Activated CD8-positive, alpha-beta T cell treated with anti-CD3 and anti-CD28 coated beads for 36 hours (primary cell): ENCODE measurements at regions not wholly inside any gene's neighbourhood (a gene's known extent, or its start where the extent isn't known, plus 50 kb on each side); places are given as distances from the start of the nearest gene placed in this dataset.

Source experiments
- ATAC-seq: fragments of 200-7000 bp; cut with Tn5 transposase; one replicate; pipeline ENCODE4 v1.10.0; 2021; ENCODE audit warnings: mild to moderate bottlenecking, moderate library complexity
- CTCF ChIA-PET: fragments of 350-600 bp; sonication (Branson Sonifier 250); formaldehyde crosslinking; loops from one replicate; lab custom pipeline; 2021; ENCODE audit warnings: antibody characterized with exemption; lab: Charles Lee
- POLR2A ChIA-PET: fragments of 350-600 bp; sonication (Branson Sonifier 250); formaldehyde crosslinking; loops from one replicate; lab custom pipeline; 2021; ENCODE audit warnings: antibody characterized with exemption; lab: Charles Lee
- DNase-seq: peaks from one replicate; pipeline ENCODE4 v3.0.0-alpha.2; 2020
- H3K27ac Mint-ChIP-seq: one replicate; pipeline ENCODE4 v1.8.0; 2021; ENCODE audit warnings: mild to moderate bottlenecking, mixed read lengths
- H3K27me3 Mint-ChIP-seq: one replicate; pipeline ENCODE4 v1.8.0; 2021; ENCODE audit warnings: mixed read lengths
- H3K36me3 Mint-ChIP-seq: one replicate; pipeline ENCODE4 v1.8.0; 2021; ENCODE audit warnings: low read depth, mixed read lengths
- H3K4me1 Mint-ChIP-seq: one replicate; pipeline ENCODE4 v1.8.0; 2021; ENCODE audit warnings: low read depth, mixed read lengths
- H3K4me3 Mint-ChIP-seq: one replicate; pipeline ENCODE4 v1.8.0; 2021; ENCODE audit warnings: mild to moderate bottlenecking, moderate library complexity, mixed read lengths
- H3K9me3 Mint-ChIP-seq: one replicate; pipeline ENCODE4 v1.8.0; 2021; ENCODE audit warnings: mixed read lengths
- intact Hi-C: fragments of 100-400 bp; cut with micrococcal nuclease; formaldehyde crosslinking; loops from one replicate; pipeline ENCODE4 v1.10.0; 2022
- TF ChIP-seq, protein P1 (sequence below): fragments of 200-600 bp; IDR thresholded peaks from one replicate; pipeline ENCODE4 v1.8.0; 2022; ENCODE audit warnings: antibody characterized with exemption, mild to moderate bottlenecking

- no peaks in the 10 kb centered on the region for H3K9me3 Mint-ChIP-seq
- H3K36me3 Mint-ChIP-seq: no peaks in the 10 kb centered on the region
- no peak overlapping the region for H3K27ac Mint-ChIP-seq
- ATAC-seq: no peak
- intact Hi-C loops: no loop called here
- H3K4me3 Mint-ChIP-seq: no peak overlapping the region
- ChIA-PET POLR2A (no interaction called here), CTCF (no interaction called here)
- H3K4me1 Mint-ChIP-seq: no peaks in the 10 kb centered on the region
- DNase-seq: no peak
- no peaks in the 10 kb centered on the region for H3K27me3 Mint-ChIP-seq
- TF ChIP-seq, protein P1, sequence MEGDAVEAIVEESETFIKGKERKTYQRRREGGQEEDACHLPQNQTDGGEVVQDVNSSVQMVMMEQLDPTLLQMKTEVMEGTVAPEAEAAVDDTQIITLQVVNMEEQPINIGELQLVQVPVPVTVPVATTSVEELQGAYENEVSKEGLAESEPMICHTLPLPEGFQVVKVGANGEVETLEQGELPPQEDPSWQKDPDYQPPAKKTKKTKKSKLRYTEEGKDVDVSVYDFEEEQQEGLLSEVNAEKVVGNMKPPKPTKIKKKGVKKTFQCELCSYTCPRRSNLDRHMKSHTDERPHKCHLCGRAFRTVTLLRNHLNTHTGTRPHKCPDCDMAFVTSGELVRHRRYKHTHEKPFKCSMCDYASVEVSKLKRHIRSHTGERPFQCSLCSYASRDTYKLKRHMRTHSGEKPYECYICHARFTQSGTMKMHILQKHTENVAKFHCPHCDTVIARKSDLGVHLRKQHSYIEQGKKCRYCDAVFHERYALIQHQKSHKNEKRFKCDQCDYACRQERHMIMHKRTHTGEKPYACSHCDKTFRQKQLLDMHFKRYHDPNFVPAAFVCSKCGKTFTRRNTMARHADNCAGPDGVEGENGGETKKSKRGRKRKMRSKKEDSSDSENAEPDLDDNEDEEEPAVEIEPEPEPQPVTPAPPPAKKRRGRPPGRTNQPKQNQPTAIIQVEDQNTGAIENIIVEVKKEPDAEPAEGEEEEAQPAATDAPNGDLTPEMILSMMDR: no peak
Measured at GRCh38 chr5:121550989-121551388, 300.7 kb upstream of the FTMT start.

- ATAC-seq: no peak
- intact Hi-C loops: no loop called here
- no peak overlapping the region for H3K27ac Mint-ChIP-seq
Measured at GRCh38 chr5:121559832-121560231, 291.9 kb upstream of the FTMT start.

DNA sequence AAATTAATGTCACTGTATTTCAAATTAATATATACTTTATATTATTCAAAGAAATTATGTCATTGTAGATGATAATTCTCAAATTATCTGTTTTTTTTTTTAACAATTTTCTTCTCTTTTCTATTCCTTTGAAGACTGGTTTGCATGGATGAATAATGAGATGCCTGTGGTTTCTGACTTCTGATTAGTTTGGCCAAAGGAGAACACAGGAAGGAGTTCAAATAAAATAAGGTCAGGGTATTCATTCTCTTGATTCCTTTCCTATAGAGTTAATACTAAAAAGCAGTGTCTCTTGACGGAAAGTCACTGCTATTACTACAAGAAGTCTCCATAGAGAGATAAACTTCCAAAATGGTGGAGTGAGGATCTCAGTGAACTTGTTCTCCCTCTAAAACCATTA, 279.6 kb upstream of the FTMT start:
- no peak for ATAC-seq
- Mint-ChIP-seq H3K9me3 (peaks cover 6% of the 10 kb centered on the region), H3K36me3 (no peaks in the 10 kb centered on the region), H3K27ac (no peak overlapping the region), H3K27me3 (no peaks in the 10 kb centered on the region), H3K4me3 (no peak overlapping the region), H3K4me1 (no peaks in the 10 kb centered on the region)
- no peak for DNase-seq
- TF ChIP-seq, protein P1: no peak
- intact Hi-C loops: no loop called here
- POLR2A ChIA-PET: no interaction called here
- CTCF ChIA-PET: no interaction called here

More at GRCh38 chr5:121559832-121560231, 291.9 kb upstream of the FTMT start:
- DNase-seq: no peak
- no peaks in the 10 kb centered on the region for H3K27me3 Mint-ChIP-seq
- ChIA-PET POLR2A (no interaction called here), CTCF (no interaction called here)
- H3K9me3 Mint-ChIP-seq: no peaks in the 10 kb centered on the region
- H3K36me3 Mint-ChIP-seq: no peaks in the 10 kb centered on the region
- TF ChIP-seq, protein P1: no peak
- H3K4me1 Mint-ChIP-seq: no peaks in the 10 kb centered on the region
- H3K4me3 Mint-ChIP-seq: no peak overlapping the region

- CTCF ChIA-PET: no interaction called here
- Mint-ChIP-seq H3K9me3 (peaks cover 6% of the 10 kb centered on the region), H3K27ac (no peak overlapping the region), H3K27me3 (no peaks in the 10 kb centered on the region), H3K36me3 (no peaks in the 10 kb centered on the region), H3K4me3 (no peak overlapping the region), H3K4me1 (no peaks in the 10 kb centered on the region)
- DNase-seq (no peak), ATAC-seq (no peak)
- intact Hi-C loops: no loop called here
- POLR2A ChIA-PET: no interaction called here
- TF ChIP-seq, protein P1: no peak
Measured at GRCh38 chr5:121573721-121574382, 277.8 kb upstream of the FTMT start.

GRCh38 chr5:121581588-121581987, 270.1 kb upstream of the FTMT start:
- ChIA-PET POLR2A (no interaction called here), CTCF (no interaction called here)
- Mint-ChIP-seq H3K27me3 (no peaks in the 10 kb centered on the region), H3K27ac (no peak overlapping the region), H3K9me3 (no peaks in the 10 kb centered on the region), H3K36me3 (no peaks in the 10 kb centered on the region), H3K4me3 (no peak overlapping the region), H3K4me1 (no peaks in the 10 kb centered on the region)
- TF ChIP-seq, protein P1: no peak
- ATAC-seq (no peak), DNase-seq (no peak)
- intact Hi-C loops: no loop called here
